Fibroblast of lung (primary cell): ENCODE measurements at regions not wholly inside any gene's neighbourhood (a gene's known extent, or its start where the extent isn't known, plus 50 kb on each side); places are given as distances from the start of the nearest gene placed in this dataset.

Experiments used
- DNase-seq, 2 donors: peaks; one replicate each; pipeline versions ENCODE4 v3.0.0 to v3.0.0-alpha.2; 2010; ENCODE audit warnings: low read depth in 2 of 2
- H2AFZ ChIP-seq: 2 replicates; pipeline ENCODE4 v1.5.1; 2012; ENCODE audit warnings: low read length, control low read depth, inconsistent platforms
- H3K27ac ChIP-seq: 2 replicates; pipeline ENCODE4 v1.5.1; 2011; ENCODE audit warnings: low read length, control low read depth; ENCODE audit not compliant: insufficient read depth
- H3K27me3 ChIP-seq: 2 replicates; pipeline ENCODE4 v1.5.1; 2011; ENCODE audit warnings: mild to moderate bottlenecking, low read length; ENCODE audit not compliant: control insufficient read depth, insufficient read depth
- H3K36me3 ChIP-seq: 2 replicates; pipeline ENCODE4 v1.5.1; 2011; ENCODE audit warnings: low read length; ENCODE audit not compliant: control insufficient read depth, insufficient read depth
- H3K4me1 ChIP-seq: 2 replicates; pipeline ENCODE4 v1.5.1; 2011; ENCODE audit warnings: low read length; ENCODE audit not compliant: control insufficient read depth, insufficient read depth; ENCODE audit errors: extremely low read depth
- H3K4me2 ChIP-seq: 2 replicates; pipeline ENCODE4 v1.5.1; 2011; ENCODE audit warnings: low read length, control low read depth; ENCODE audit not compliant: insufficient read depth; ENCODE audit errors: extremely low read depth
- H3K4me3 ChIP-seq, 4 experiments: fragments of 200-600 bp in 1 of 4; sonication (generic) in 1 of 4; replicated peaks in 1 of 4; 2 replicates each; pipeline ENCODE4 v1.5.1; 2011 to 2016; ENCODE audit warnings: low read length in 4 of 4, low read depth in 3 of 4, mild to moderate bottlenecking in 3 of 4, control low read depth in 2 of 4, inconsistent platforms in 1 of 4, mixed read lengths in 1 of 4; ENCODE audit not compliant: insufficient read depth in 1 of 4; ENCODE audit errors: control extremely low read depth in 1 of 4
- H3K79me2 ChIP-seq: 2 replicates; pipeline ENCODE4 v1.5.1; 2012; ENCODE audit warnings: mild to moderate bottlenecking, low read length, inconsistent platforms; ENCODE audit not compliant: control insufficient read depth, insufficient read depth
- H3K9ac ChIP-seq: 2 replicates; pipeline ENCODE4 v1.5.1; 2011; ENCODE audit warnings: mild to moderate bottlenecking, low read length, control low read depth; ENCODE audit not compliant: insufficient read depth
- H3K9me3 ChIP-seq: 2 replicates; pipeline ENCODE4 v1.5.1; 2012; ENCODE audit warnings: low read depth, low read length; ENCODE audit not compliant: control insufficient read depth, insufficient read depth
- H4K20me1 ChIP-seq: 2 replicates; pipeline ENCODE4 v1.5.1; 2011; ENCODE audit warnings: low read length; ENCODE audit not compliant: control insufficient read depth, insufficient read depth; ENCODE audit errors: extremely low read depth
- CTCF ChIP-seq, 2 donors: IDR thresholded peaks in 1 of 2; conservative IDR thresholded peaks in 1 of 2; 1 replicate in 1 of 2; 2 replicates in 1 of 2; pipeline ENCODE4 v1.5.1; 2011 to 2012; ENCODE audit warnings: low read length in 2 of 2, control low read depth in 1 of 2, inconsistent platforms in 1 of 2, low read depth in 1 of 2, mild to moderate bottlenecking in 1 of 2
- EZH2 ChIP-seq: IDR thresholded peaks from 2 replicates; pipeline ENCODE4 v1.5.1; 2012; ENCODE audit warnings: low read length, control low read depth, mild to moderate bottlenecking; ENCODE audit errors: missing control alignments

GRCh38 chr13:73865027-73865426, 269.2 kb downstream of the KLF12 start:
- Histone ChIP-seq H2AFZ (no peak overlapping the region), H4K20me1 (no peaks in the 10 kb centered on the region), H3K4me1 (no peaks in the 10 kb centered on the region), H3K4me3 (no peak overlapping the region), H3K27me3 (no peaks in the 10 kb centered on the region), H3K36me3 (no peaks in the 10 kb centered on the region), H3K4me2 (no peak overlapping the region), H3K27ac (no peak overlapping the region), H3K9ac (no peak overlapping the region), H3K79me2 (no peaks in the 10 kb centered on the region), H3K9me3 (no peaks in the 10 kb centered on the region)
- DNase-seq: no peak
- TF ChIP-seq EZH2 (no peak), CTCF (conservative IDR thresholded peaks at IDR 0.05 in 1 of 2, IDR thresholded peaks at IDR 0.05 in 1 of 2; ENCODE audit: low read depth in 1 of 2, low read length in 2 of 2) (no peak)

- H3K79me2 ChIP-seq: no peaks in the 10 kb centered on the region
- DNase-seq: no peak
- no peak for TF ChIP-seq CTCF (conservative IDR thresholded peaks at IDR 0.05 in 1 of 2, IDR thresholded peaks at IDR 0.05 in 1 of 2; ENCODE audit: low read depth in 1 of 2, low read length in 2 of 2)
- TF ChIP-seq EZH2: no peak
- H3K27me3 ChIP-seq: no peaks in the 10 kb centered on the region
- H3K4me1 ChIP-seq: no peaks in the 10 kb centered on the region
- H3K4me2 ChIP-seq: no peak overlapping the region
- no peak overlapping the region for H3K27ac ChIP-seq
- H2AFZ ChIP-seq: no peak overlapping the region
- no peaks in the 10 kb centered on the region for H4K20me1 ChIP-seq
- no peak overlapping the region for H3K9ac ChIP-seq
- no peak overlapping the region for H3K4me3 ChIP-seq
- H3K9me3 ChIP-seq: no peaks in the 10 kb centered on the region
- no peaks in the 10 kb centered on the region for H3K36me3 ChIP-seq
Observed at GRCh38 chr13:73861136-73861535, 273.1 kb downstream of the KLF12 start.

GRCh38 chr13:73860501-73860900, 273.7 kb downstream of the KLF12 start:
- Histone ChIP-seq H3K4me1 (no peaks in the 10 kb centered on the region), H3K4me3 (no peak overlapping the region), H3K27me3 (no peaks in the 10 kb centered on the region), H3K4me2 (no peak overlapping the region), H4K20me1 (no peaks in the 10 kb centered on the region), H3K36me3 (no peaks in the 10 kb centered on the region), H3K27ac (no peak overlapping the region), H3K79me2 (no peaks in the 10 kb centered on the region), H3K9ac (no peak overlapping the region), H2AFZ (no peak overlapping the region), H3K9me3 (no peaks in the 10 kb centered on the region)
- no peak for DNase-seq
- TF ChIP-seq CTCF (conservative IDR thresholded peaks at IDR 0.05 in 1 of 2, IDR thresholded peaks at IDR 0.05 in 1 of 2; ENCODE audit: low read depth in 1 of 2, low read length in 2 of 2) (no peak), EZH2 (no peak)
